Adrenal gland (tissue), 9 donors: ENCODE measurements at regions not wholly inside any gene's neighbourhood (a gene's known extent, or its start where the extent isn't known, plus 50 kb on each side); places are given as distances from the start of the nearest gene placed in this dataset.
A peak's percentile ranks its signal among the peaks of the same experiment; 100 is the strongest.

Experiments
- DNase-seq, 7 donors: peaks; one replicate each; pipeline ENCODE4 v3.0.0-alpha.2; 2019 to 2020
- H3K27ac ChIP-seq, 5 donors: fragments of 200-600 bp; sonication (generic) in 4 of 5; 1 replicate in 3 of 5; 2 replicates in 2 of 5; pipeline versions ENCODE4 v1.5.1 to v1.8.0; 2016 to 2020; ENCODE audit warnings: mild to moderate bottlenecking in 1 of 5
- H3K27me3 ChIP-seq: fragments of 200-600 bp; 2 replicates; pipeline ENCODE4 v1.8.0; 2021
- H3K36me3 ChIP-seq, 2 donors: fragments of 200-600 bp; replicated peaks in 1 of 2; 1 replicate in 1 of 2; 2 replicates in 1 of 2; pipeline versions ENCODE4 v1.5.1 to v1.8.0; 2018 to 2022
- H3K4me1 ChIP-seq, 2 donors: fragments of 200-600 bp; replicated peaks in 1 of 2; 1 replicate in 1 of 2; 2 replicates in 1 of 2; pipeline versions ENCODE4 v1.5.1 to v1.8.0; 2018 to 2021
- H3K4me3 ChIP-seq, 4 donors: fragments of 200-600 bp; sonication (generic) in 3 of 4; one replicate each; pipeline ENCODE4 v1.5.1; 2016 to 2018
- H3K9me3 ChIP-seq, 3 donors: fragments of 200-600 bp; sonication (generic) in 1 of 3; replicated peaks in 1 of 3; 1 replicate in 2 of 3; 2 replicates in 1 of 3; pipeline versions ENCODE4 v1.5.1 to v1.8.0; 2016 to 2021
- CTCF ChIP-seq, 6 experiments: fragments of 450-650 bp in 4 of 6; fragments of 200-600 bp in 2 of 6; sonication (generic) in 1 of 6; IDR thresholded peaks; 1 replicate in 5 of 6; 2 replicates in 1 of 6; pipeline versions ENCODE4 v1.5.1 to v1.8.0; 2016 to 2021; ENCODE audit warnings: antibody characterized with exemption in 6 of 6, mild to moderate bottlenecking in 2 of 6, moderate library complexity in 1 of 6
- POLR2A ChIP-seq, 2 donors: fragments of 450-650 bp; IDR thresholded peaks; one replicate each; pipeline ENCODE4 v1.6.1; 2017; ENCODE audit warnings: antibody characterized with exemption in 2 of 2, mild to moderate bottlenecking in 2 of 2, moderate library complexity in 1 of 2
- WGBS, 4 donors: extraction: QIAGEN DNeasy Blood & Tissue Kit in 2 of 4; methylation state at CpG; one replicate each; pipeline versions ENCODE4 v1.1.5 to v1.1.7; 2013 to 2017; 5-methylcytosine and 5-hydroxymethylcytosine counted together
- intact Hi-C, 2 donors: fragments of 100-400 bp; cut with DNase I; formaldehyde crosslinking; loops; one replicate each; pipeline versions ENCODE4 v1.14.1 to v1.15.0; 2022 to 2023
- donor health status: healthy with polysubstance abuse.
- donor health status: Bipolar disorder and iron deficiency.
- donor health status: DM: yes; HTN: yes; CAD: no.
- donor health status: DM: no; HTN: no; CAD: no.
- donor health status: DM: no; HTN: no; CAD: no.

GRCh38 chr10:25678220-25678619 lies 255.8 kb upstream of the MYO3A start:
- no peak for TF ChIP-seq CTCF (IDR thresholded peaks at IDR 0.05)
- no peak for TF ChIP-seq POLR2A (IDR thresholded peaks at IDR 0.05)
- Histone ChIP-seq H3K4me3 (no peak overlapping the region), H3K4me1 (peaks cover 0 to 3% of the 10 kb centered on the region in 2 donors), H3K9me3 (no peaks in the 10 kb centered on the region), H3K27me3 (no peaks in the 10 kb centered on the region), H3K36me3 (no peaks in the 10 kb centered on the region), H3K27ac (no peak overlapping the region)
- no peak for DNase-seq
- intact Hi-C loops, result no loop called here

- WGBS, 4 donors, result 36 to 58% (median 48%) methylated on average over 2 of the region's 2 CpGs
Observed at GRCh38 chr10:25678666-25679065, 255.4 kb upstream of the MYO3A start.

GRCh38 chr10:25682203-25682851 lies 251.7 kb upstream of the MYO3A start:
- no peaks in the 10 kb centered on the region for H3K9me3 ChIP-seq
- H3K27ac ChIP-seq, result peak overlapping the region in 3 of 5 donors; percentile 44 to 73 (median 70)
- intact Hi-C loops, result no loop called here
- no peaks in the 10 kb centered on the region for H3K36me3 ChIP-seq
- peaks cover 0 to 3% of the 10 kb centered on the region in 2 donors for H3K4me1 ChIP-seq
- DNase-seq, result peak; percentile 48 to 85 (median 54)
- no peaks in the 10 kb centered on the region for H3K27me3 ChIP-seq
- WGBS, 4 donors, result 17 to 29% (median 21%) methylated on average over 9 of the region's 9 CpGs
- TF ChIP-seq CTCF (IDR thresholded peaks at IDR 0.05) (peak; percentile 11 to 66 (median 57)), POLR2A (IDR thresholded peaks at IDR 0.05) (no peak)
- H3K4me3 ChIP-seq, result peak overlapping the region in 2 of 4 donors; percentile 21 to 42

More at GRCh38 chr10:25678666-25679065, 255.4 kb upstream of the MYO3A start:
- no peak overlapping the region for H3K4me3 ChIP-seq
- peaks cover 0 to 3% of the 10 kb centered on the region in 2 donors for H3K4me1 ChIP-seq
- H3K9me3 ChIP-seq, result no peaks in the 10 kb centered on the region
- DNase-seq, result no peak
- no peak overlapping the region for H3K27ac ChIP-seq
- no peak for TF ChIP-seq POLR2A (IDR thresholded peaks at IDR 0.05)
- TF ChIP-seq CTCF (IDR thresholded peaks at IDR 0.05), result no peak
- no peaks in the 10 kb centered on the region for H3K36me3 ChIP-seq
- H3K27me3 ChIP-seq, result no peaks in the 10 kb centered on the region
- intact Hi-C loops, result no loop called here

GRCh38 chr10:25683344-25683743 lies 250.7 kb upstream of the MYO3A start:
- intact Hi-C loops, result no loop called here
- Histone ChIP-seq H3K36me3 (no peaks in the 10 kb centered on the region), H3K9me3 (no peaks in the 10 kb centered on the region), H3K4me3 (no peak overlapping the region), H3K27me3 (no peaks in the 10 kb centered on the region), H3K4me1 (peaks cover 0 to 3% of the 10 kb centered on the region in 2 donors), H3K27ac (no peak overlapping the region)
- TF ChIP-seq CTCF (IDR thresholded peaks at IDR 0.05) (no peak), POLR2A (IDR thresholded peaks at IDR 0.05) (no peak)
- no peak for DNase-seq
- WGBS, 4 donors, result 75 to 81% (median 80%) methylated on average over 4 of the region's 4 CpGs
